HFFc6 (cell line): ENCODE measurements at regions not wholly inside any gene's neighbourhood (a gene's known extent, or its start where the extent isn't known, plus 50 kb on each side); places are given as distances from the start of the nearest gene placed in this dataset.

ENCODE experiments used
- DNase-seq: peaks from one replicate; pipeline ENCODE4 v3.0.0-alpha.2; 2018
- H3K27ac Mint-ChIP-seq: 2 replicates; pipeline ENCODE4 v1.8.0; 2020; ENCODE audit warnings: mild to moderate bottlenecking, mixed read lengths
- H3K27me3 Mint-ChIP-seq: 2 replicates; pipeline ENCODE4 v1.8.0; 2021; ENCODE audit warnings: mild to moderate bottlenecking, moderate library complexity, mixed read lengths; ENCODE audit not compliant: insufficient read depth
- H3K36me3 Mint-ChIP-seq: 2 replicates; pipeline ENCODE4 v1.8.0; 2021; ENCODE audit warnings: low read depth, mixed read lengths
- H3K4me1 Mint-ChIP-seq: 2 replicates; pipeline ENCODE4 v1.8.0; 2020; ENCODE audit warnings: low read depth, mixed read lengths
- H3K4me3 Mint-ChIP-seq: 2 replicates; pipeline ENCODE4 v1.8.0; 2020; ENCODE audit warnings: mild to moderate bottlenecking, moderate library complexity, mixed read lengths
- H3K9me3 Mint-ChIP-seq: 2 replicates; pipeline ENCODE4 v1.8.0; 2020; ENCODE audit warnings: mild to moderate bottlenecking, mixed read lengths
- CTCF ChIP-seq: fragments of 200-600 bp; sonication (generic); IDR thresholded peaks from 2 replicates; pipeline ENCODE4 v1.5.0; 2021; ENCODE audit warnings: antibody characterized with exemption, mild to moderate bottlenecking

- Mint-ChIP-seq H3K4me1 (peaks cover 6% of the 10 kb centered on the region; the same call in 1 of the 2 replicates), H3K4me3 (no peak overlapping the region), H3K27ac (no peak overlapping the region), H3K36me3 (peaks cover 6% of the 10 kb centered on the region), H3K27me3 (peaks cover 1% of the 10 kb centered on the region), H3K9me3 (no peaks in the 10 kb centered on the region; the same call in 1 of the 2 replicates)
- TF ChIP-seq CTCF, result no peak
- DNase-seq, result no peak
Observed at GRCh38 chr6:137755284-137755683, 111.8 kb upstream of the TNFAIP3 start.

GRCh38 chr6:137756788-137757187 lies 110.3 kb upstream of the TNFAIP3 start:
- Mint-ChIP-seq H3K27me3 (peaks cover 1% of the 10 kb centered on the region; the same call in 1 of the 2 replicates), H3K4me3 (no peak overlapping the region), H3K36me3 (peaks cover 12% of the 10 kb centered on the region), H3K9me3 (no peaks in the 10 kb centered on the region; the same call in 1 of the 2 replicates), H3K27ac (no peak overlapping the region), H3K4me1 (peaks cover 13% of the 10 kb centered on the region; the same call in 1 of the 2 replicates)
- no peak for TF ChIP-seq CTCF
- DNase-seq, result no peak

- Mint-ChIP-seq H3K27ac (no peak overlapping the region), H3K27me3 (peaks cover 1% of the 10 kb centered on the region; the same call in 1 of the 2 replicates), H3K4me3 (no peak overlapping the region), H3K9me3 (no peaks in the 10 kb centered on the region; the same call in 1 of the 2 replicates), H3K36me3 (peaks cover 12% of the 10 kb centered on the region), H3K4me1 (peaks cover 25% of the 10 kb centered on the region; the same call in 1 of the 2 replicates)
- DNase-seq, result no peak
- no peak for TF ChIP-seq CTCF
Observed at GRCh38 chr6:137758661-137759060, 108.4 kb upstream of the TNFAIP3 start.

GRCh38 chr6:137759624-137760023 lies 107.4 kb upstream of the TNFAIP3 start:
- no peak for DNase-seq
- Mint-ChIP-seq H3K27ac (no peak overlapping the region), H3K27me3 (peaks cover 1% of the 10 kb centered on the region; the same call in 1 of the 2 replicates), H3K4me1 (peaks cover 34% of the 10 kb centered on the region; the same call in 1 of the 2 replicates), H3K4me3 (no peak overlapping the region), H3K36me3 (peaks cover 12% of the 10 kb centered on the region), H3K9me3 (no peaks in the 10 kb centered on the region; the same call in 1 of the 2 replicates)
- no peak for TF ChIP-seq CTCF

- Mint-ChIP-seq H3K4me1 (peaks cover 41% of the 10 kb centered on the region; the same call in 1 of the 2 replicates), H3K27me3 (peaks cover 1% of the 10 kb centered on the region; the same call in 1 of the 2 replicates), H3K36me3 (peaks cover 6% of the 10 kb centered on the region), H3K4me3 (no peak overlapping the region), H3K27ac (no peak overlapping the region; the same call in 1 of the 2 replicates), H3K9me3 (no peaks in the 10 kb centered on the region; the same call in 1 of the 2 replicates)
- no peak for TF ChIP-seq CTCF
- DNase-seq, result no peak
Observed at GRCh38 chr6:137761072-137761471, 106.0 kb upstream of the TNFAIP3 start.
